ENCODE measurements at regions not wholly inside any gene's neighbourhood (a gene's known extent, or its start where the extent isn't known, plus 50 kb on each side); places are given as distances from the start of the nearest gene placed in this dataset.

- TF ChIP-seq, protein P1, sequence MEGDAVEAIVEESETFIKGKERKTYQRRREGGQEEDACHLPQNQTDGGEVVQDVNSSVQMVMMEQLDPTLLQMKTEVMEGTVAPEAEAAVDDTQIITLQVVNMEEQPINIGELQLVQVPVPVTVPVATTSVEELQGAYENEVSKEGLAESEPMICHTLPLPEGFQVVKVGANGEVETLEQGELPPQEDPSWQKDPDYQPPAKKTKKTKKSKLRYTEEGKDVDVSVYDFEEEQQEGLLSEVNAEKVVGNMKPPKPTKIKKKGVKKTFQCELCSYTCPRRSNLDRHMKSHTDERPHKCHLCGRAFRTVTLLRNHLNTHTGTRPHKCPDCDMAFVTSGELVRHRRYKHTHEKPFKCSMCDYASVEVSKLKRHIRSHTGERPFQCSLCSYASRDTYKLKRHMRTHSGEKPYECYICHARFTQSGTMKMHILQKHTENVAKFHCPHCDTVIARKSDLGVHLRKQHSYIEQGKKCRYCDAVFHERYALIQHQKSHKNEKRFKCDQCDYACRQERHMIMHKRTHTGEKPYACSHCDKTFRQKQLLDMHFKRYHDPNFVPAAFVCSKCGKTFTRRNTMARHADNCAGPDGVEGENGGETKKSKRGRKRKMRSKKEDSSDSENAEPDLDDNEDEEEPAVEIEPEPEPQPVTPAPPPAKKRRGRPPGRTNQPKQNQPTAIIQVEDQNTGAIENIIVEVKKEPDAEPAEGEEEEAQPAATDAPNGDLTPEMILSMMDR (IDR thresholded peaks at IDR 0.05): no peak
- TF ChIP-seq POLR2A (IDR thresholded peaks at IDR 0.05): no peak
These were observed 89.2 kb downstream of the THBS2 start for GRCh38 chr6:169164451-169164850.
